ENCODE measurements at regions not wholly inside any gene's neighbourhood (a gene's known extent, or its start where the extent isn't known, plus 50 kb on each side); places are given as distances from the start of the nearest gene placed in this dataset.

GRCh38 chr2:52959801-52960200 is 807.8 kb upstream of the CHAC2 start:
- TF ChIP-seq POLR2A (IDR thresholded peaks at IDR 0.05) (no peak), CTCF (IDR thresholded peaks at IDR 0.05 in 4 of 5, conservative IDR thresholded peaks at IDR 0.05 in 1 of 5) (no peak)

Measured in gastrocnemius medialis (tissue), 4 donors.